ENCODE measurements at regions not wholly inside any gene's neighbourhood (a gene's known extent, or its start where the extent isn't known, plus 50 kb on each side); places are given as distances from the start of the nearest gene placed in this dataset.
A peak's percentile ranks its signal among the peaks of the same experiment; 100 is the strongest.
"Not testable (repeated sequence)": the region's sequence is repeated elsewhere in the genome, so short reads cannot be mapped to it uniquely, and the experiment has no call there.

- DNase-seq (ENCODE audit: extremely low spot score, insufficient read length, low read depth) = no peak
- FAIRE-seq = no peak
Measured at GRCh38 chr5:118518720-118519119, 469.6 kb downstream of the DTWD2 start.

- no peak for FAIRE-seq
Measured at GRCh38 chr5:118511846-118512245, 476.5 kb downstream of the DTWD2 start.

DNA sequence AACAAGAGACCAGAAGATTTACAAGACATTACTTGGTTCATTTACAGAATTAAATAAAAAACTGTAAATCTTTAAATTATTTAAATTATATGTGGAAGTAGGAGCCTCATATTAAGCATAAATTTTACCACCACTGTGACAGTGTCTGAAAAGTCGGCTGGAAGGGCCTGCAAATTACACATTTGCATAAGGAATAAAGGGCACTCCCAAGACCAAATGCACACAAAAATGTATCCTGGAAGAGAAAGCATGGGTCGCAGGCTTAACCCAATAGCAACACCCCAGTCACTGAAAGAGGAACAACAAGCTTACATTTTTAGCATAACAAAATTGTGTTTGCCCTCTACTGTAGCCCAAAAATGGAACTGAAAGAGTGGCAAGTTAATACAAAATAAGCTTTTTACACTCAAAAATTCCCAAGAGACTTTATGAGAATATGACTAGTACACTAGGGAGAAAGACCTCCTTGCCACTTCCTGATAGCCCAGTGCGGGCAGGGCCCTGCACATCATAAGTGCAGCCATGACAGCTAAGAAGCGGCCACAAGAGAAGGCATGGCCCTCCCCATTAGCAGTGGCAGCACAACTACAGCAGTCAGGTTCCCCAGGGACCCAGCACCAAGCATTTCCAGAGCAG lies 482.0 kb downstream of the DTWD2 start:
- peak; percentile 78 for FAIRE-seq

More at GRCh38 chr5:118511846-118512245, 476.5 kb downstream of the DTWD2 start:
- no peak for DNase-seq (ENCODE audit: extremely low spot score, insufficient read length, low read depth)

GRCh38 chr5:118502232-118502631 lies 486.1 kb downstream of the DTWD2 start:
- not testable (repeated sequence) for DNase-seq (ENCODE audit: extremely low spot score, insufficient read length, low read depth); FAIRE-seq

More for the DNA sequence above, 482.0 kb downstream of the DTWD2 start:
- peak; percentile 17 for DNase-seq (ENCODE audit: extremely low spot score, insufficient read length, low read depth)

DNA sequence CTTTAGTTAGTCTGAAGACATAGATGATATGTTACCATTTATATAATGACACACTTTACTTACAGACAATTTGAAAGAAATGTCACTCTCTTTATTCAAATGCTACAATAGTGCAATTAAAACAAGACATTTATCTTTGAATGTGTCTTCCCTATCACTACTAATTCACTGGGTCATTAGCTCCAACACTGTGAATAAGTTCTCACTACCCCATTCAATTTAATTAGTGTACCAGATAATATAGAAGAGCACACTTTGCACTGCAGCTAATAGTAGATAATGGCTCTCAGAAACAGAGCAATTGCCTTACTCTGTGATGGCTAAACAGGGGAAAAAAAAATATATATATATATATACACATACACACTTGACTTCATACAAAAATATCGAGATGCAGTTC lies 497.0 kb downstream of the DTWD2 start:
- DNase-seq (ENCODE audit: extremely low spot score, insufficient read length, low read depth) = no peak
- FAIRE-seq = no peak

DNA sequence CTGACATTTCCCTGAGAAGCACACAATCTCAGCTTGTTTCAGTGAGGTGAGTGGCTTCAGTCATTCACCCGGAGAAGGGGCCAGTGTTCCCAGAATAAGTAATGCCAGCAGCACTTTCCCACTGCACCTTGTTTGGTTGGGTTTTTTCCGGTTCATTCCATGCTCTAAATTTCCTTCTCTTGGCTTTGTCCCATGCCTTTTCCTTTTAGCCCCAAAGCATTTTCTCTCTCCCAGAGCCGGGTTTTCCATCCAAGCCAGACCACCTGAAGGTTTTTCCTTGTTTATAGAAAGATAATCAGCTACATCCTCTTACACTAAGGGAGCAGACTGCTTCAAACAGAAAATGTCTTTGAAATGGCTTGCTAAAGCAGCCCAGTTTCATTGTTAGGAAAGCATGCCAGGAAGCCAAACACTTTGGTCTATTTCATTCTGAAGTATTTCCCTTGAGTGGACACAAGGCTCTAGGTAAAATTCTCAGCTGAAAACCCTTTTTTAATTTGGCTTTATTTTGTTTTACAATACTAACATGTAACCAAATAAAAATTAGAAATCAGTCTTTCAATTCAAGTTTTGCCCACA lies 501.6 kb downstream of the DTWD2 start:
- FAIRE-seq = no peak
- no peak for DNase-seq (ENCODE audit: extremely low spot score, insufficient read length, low read depth)

DNA sequence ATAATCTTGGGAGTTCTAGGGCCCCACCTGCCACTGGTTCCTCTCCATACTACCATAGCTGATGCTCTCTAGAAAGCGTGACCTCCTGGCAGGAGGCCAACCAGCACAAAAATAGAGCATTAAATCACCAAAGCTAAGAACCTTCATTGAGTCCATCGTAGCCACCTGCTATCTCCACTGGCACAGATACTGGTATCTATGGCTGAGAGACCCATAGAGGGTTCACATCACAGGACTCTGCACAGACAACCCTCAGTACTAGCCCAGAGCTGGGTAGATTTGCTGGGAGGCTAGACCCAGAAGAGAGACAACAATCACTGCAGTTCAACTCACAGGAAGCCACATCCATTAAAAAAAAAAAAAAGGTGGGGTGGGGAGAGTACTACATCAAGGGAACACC lies 509.1 kb downstream of the DTWD2 start:
- DNase-seq (ENCODE audit: extremely low spot score, insufficient read length, low read depth) (no peak), FAIRE-seq (no peak)

- DNase-seq (ENCODE audit: extremely low spot score, insufficient read length, low read depth) (no peak), FAIRE-seq (no peak)
Measured at GRCh38 chr5:118478852-118479251, 509.5 kb downstream of the DTWD2 start.

DNA sequence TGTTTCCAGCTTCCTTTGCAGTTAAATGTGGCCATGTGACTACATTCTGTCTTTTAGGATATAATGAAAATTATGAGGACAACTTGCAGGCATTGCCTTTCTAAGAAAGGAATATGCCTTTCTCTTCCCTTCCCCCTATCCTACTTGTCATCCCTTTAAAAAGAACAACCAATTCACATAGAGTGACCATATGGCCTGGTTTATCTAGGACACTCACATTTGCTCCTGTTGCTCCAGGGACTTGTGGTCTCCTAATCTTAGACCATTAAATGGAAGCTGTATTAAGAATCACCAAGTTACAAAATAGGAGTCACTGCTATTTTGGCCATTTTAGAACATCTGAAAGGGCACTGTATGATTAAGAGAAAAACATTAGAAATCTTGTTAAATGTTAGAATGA lies 520.3 kb downstream of the DTWD2 start:
- no peak for FAIRE-seq
- DNase-seq (ENCODE audit: extremely low spot score, insufficient read length, low read depth) = no peak

DNA sequence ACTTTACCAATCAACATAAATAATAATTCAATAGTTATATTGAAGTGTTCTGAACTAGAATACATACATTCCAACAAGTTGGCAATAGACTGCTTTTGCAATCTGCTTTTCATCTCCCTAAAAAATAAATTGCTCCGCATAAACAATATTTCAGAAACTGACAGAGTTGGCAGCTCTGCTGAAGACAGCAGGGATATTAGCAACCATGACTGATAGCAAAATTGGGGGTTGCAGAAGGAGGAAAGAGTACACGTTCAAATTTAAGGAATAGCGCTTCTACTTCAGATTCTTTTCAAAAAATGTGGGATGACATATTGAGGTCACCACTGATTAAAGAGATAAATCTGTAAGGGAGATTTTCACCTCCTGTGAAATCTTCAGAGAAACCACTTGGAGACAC lies 521.2 kb downstream of the DTWD2 start:
- FAIRE-seq (no peak), DNase-seq (ENCODE audit: extremely low spot score, insufficient read length, low read depth) (no peak)

GRCh38 chr5:118466418-118466817 lies 521.9 kb downstream of the DTWD2 start:
- FAIRE-seq (no peak), DNase-seq (ENCODE audit: extremely low spot score, insufficient read length, low read depth) (no peak)

DNA sequence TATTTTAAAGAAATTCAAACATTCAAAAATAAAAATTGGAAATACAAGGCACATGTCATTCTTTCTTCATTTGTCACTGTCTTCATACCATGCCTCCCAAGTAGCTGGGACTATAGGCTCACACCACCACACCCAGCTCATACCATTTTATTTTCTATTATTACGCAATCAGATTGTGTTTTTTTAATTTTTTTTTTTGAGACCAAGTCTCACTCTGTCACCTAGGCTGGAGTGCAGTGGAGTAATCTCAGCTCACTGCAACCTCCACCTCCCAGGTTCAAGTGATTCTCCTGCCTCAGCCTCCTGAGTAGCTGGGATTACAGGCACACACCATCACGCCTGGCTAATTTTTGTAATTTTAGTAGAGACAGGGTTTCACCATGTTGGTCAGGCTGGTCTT lies 526.1 kb downstream of the DTWD2 start:
- not testable (repeated sequence) for FAIRE-seq; DNase-seq (ENCODE audit: extremely low spot score, insufficient read length, low read depth)

- DNase-seq (ENCODE audit: extremely low spot score, insufficient read length, low read depth) = no peak
Measured at GRCh38 chr5:118461436-118461835, 526.9 kb downstream of the DTWD2 start.

DNA sequence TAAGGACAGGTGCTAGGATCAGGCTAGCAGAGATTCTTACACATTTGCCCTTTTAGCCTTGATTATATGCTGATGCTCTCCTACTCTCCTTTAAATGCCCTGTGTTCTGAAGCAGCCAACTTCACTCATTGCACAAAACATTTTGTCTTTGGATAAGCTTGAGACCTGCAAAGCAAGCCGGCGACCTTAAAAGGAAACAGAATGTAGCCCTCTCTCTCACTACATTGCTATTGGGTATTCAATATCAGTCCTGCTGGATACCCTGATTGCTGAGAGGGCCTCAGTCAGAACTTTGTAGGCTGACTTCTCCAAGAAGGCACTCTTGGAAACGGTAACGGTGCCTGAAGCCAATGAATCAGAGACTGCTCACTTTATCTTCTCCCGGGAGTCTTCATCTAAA lies 528.9 kb downstream of the DTWD2 start:
- DNase-seq (ENCODE audit: extremely low spot score, insufficient read length, low read depth) (no peak), FAIRE-seq (no peak)

More at GRCh38 chr5:118461436-118461835, 526.9 kb downstream of the DTWD2 start:
- no peak for FAIRE-seq

- FAIRE-seq = no peak
- DNase-seq (ENCODE audit: extremely low spot score, insufficient read length, low read depth) = no peak
Measured at GRCh38 chr5:118456085-118456484, 532.3 kb downstream of the DTWD2 start.

- DNase-seq (ENCODE audit: extremely low spot score, insufficient read length, low read depth) (no peak), FAIRE-seq (no peak)
Measured at GRCh38 chr5:118451697-118452247, 536.6 kb downstream of the DTWD2 start.

GRCh38 chr5:118450554-118451332 lies 537.6 kb downstream of the DTWD2 start:
- DNase-seq (ENCODE audit: extremely low spot score, insufficient read length, low read depth) (no peak), FAIRE-seq (no peak)

GRCh38 chr5:118447350-118447749 lies 541.0 kb downstream of the DTWD2 start:
- FAIRE-seq = no peak
- no peak for DNase-seq (ENCODE audit: extremely low spot score, insufficient read length, low read depth)

DNA sequence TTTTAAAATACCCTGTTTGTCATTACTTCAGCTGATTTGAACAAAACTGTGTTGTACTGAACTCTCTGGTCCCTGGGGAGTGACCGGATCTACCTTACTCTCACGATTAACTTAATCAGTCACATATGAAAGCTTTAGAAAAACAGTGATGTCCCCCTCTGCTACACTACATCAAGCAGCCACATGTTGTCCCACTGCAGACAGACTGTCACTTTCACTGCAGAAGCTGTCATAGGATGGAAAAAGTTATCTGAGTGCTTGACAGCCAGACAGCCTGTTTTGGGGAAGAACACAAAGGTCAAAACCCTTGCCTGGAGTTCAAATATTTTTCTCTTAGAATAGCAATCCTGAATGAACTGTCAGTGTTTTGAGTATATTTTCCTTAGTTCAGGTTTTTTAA lies 546.4 kb downstream of the DTWD2 start:
- DNase-seq (ENCODE audit: extremely low spot score, insufficient read length, low read depth) (no peak), FAIRE-seq (no peak)

- FAIRE-seq (no peak), DNase-seq (ENCODE audit: extremely low spot score, insufficient read length, low read depth) (no peak)
Measured at GRCh38 chr5:118441034-118441433, 547.3 kb downstream of the DTWD2 start.

DNA sequence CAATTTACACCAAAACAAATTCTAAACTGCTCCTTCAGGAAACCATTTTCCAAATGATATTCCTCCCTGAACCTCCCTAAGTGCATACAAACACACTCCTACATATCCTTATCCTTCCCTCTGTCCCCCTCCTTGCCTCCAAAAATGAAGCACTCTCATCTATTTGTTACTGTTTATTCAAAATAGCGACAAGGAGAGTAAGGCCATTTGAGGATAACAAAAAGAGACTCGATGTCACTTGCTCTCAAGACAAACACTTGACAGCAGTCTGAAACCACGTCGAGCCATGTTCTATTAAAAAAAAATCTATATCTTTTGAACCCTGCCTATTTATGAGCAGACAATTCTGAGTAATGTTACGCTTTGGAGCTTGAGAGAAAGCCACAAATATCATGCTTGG lies 547.9 kb downstream of the DTWD2 start:
- DNase-seq (ENCODE audit: extremely low spot score, insufficient read length, low read depth) = no peak
- FAIRE-seq = no peak

Measured in GM18507 (cell line).